GM06990 (cell line): ENCODE measurements at regions not wholly inside any gene's neighbourhood (a gene's known extent, or its start where the extent isn't known, plus 50 kb on each side); places are given as distances from the start of the nearest gene placed in this dataset.
"Not testable (repeated sequence)": the region's sequence is repeated elsewhere in the genome, so short reads cannot be mapped to it uniquely, and the experiment has no call there.

Experiments
- DNase-seq: peaks from one replicate; pipeline ENCODE4 v3.0.0-alpha.2; 2011; ENCODE audit not compliant: insufficient read length; ENCODE audit errors: extremely low read depth
- H3K27me3 ChIP-seq: replicated peaks from 2 replicates; pipeline ENCODE4 v1.6.0; 2011; ENCODE audit warnings: low read length; ENCODE audit not compliant: control insufficient read depth, insufficient read depth
- H3K36me3 ChIP-seq: 2 replicates; pipeline ENCODE4 v1.5.1; 2011; ENCODE audit warnings: low read length; ENCODE audit not compliant: control insufficient read depth, insufficient read depth
- H3K4me3 ChIP-seq: replicated peaks from 2 replicates; pipeline ENCODE4 v1.5.1; 2011; ENCODE audit warnings: low read depth, mild to moderate bottlenecking, control low read depth, low read length
- CTCF ChIP-seq: IDR thresholded peaks from 2 replicates; pipeline ENCODE4 v1.5.1; 2011; ENCODE audit warnings: low read length, control low read depth, mild to moderate bottlenecking, inconsistent platforms; ENCODE audit not compliant: insufficient read depth, poor library complexity, severe bottlenecking

- H3K36me3 ChIP-seq = no peaks in the 10 kb centered on the region
- no peaks in the 10 kb centered on the region for H3K27me3 ChIP-seq
Measured at GRCh38 chr9:29609282-29609681, 2036.0 kb upstream of the C9orf72 start.

GRCh38 chr9:29613773-29614172, 2040.5 kb upstream of the C9orf72 start:
- DNase-seq = no peak
- no peak overlapping the region for H3K4me3 ChIP-seq

More at GRCh38 chr9:29609282-29609681, 2036.0 kb upstream of the C9orf72 start:
- DNase-seq = no peak
- no peak overlapping the region for H3K4me3 ChIP-seq
- TF ChIP-seq CTCF = no peak

GRCh38 chr9:29616844-29617243, 2043.6 kb upstream of the C9orf72 start:
- H3K4me3 ChIP-seq = no peak overlapping the region
- TF ChIP-seq CTCF = no peak
- H3K36me3 ChIP-seq = no peaks in the 10 kb centered on the region
- DNase-seq = no peak
- H3K27me3 ChIP-seq = no peaks in the 10 kb centered on the region

More at GRCh38 chr9:29613773-29614172, 2040.5 kb upstream of the C9orf72 start:
- Histone ChIP-seq H3K36me3 (no peaks in the 10 kb centered on the region), H3K27me3 (no peaks in the 10 kb centered on the region)
- TF ChIP-seq CTCF = no peak

GRCh38 chr9:29625292-29625731, 2052.0 kb upstream of the C9orf72 start:
- TF ChIP-seq CTCF = no peak
- Histone ChIP-seq H3K36me3 (no peaks in the 10 kb centered on the region), H3K4me3 (no peak overlapping the region), H3K27me3 (no peaks in the 10 kb centered on the region)
- DNase-seq = no peak

- Histone ChIP-seq H3K27me3 (no peaks in the 10 kb centered on the region), H3K4me3 (no peak overlapping the region), H3K36me3 (no peaks in the 10 kb centered on the region)
- no peak for DNase-seq
- TF ChIP-seq CTCF = no peak
Measured at GRCh38 chr9:29625931-29626330, 2052.7 kb upstream of the C9orf72 start.

- not testable (repeated sequence) for DNase-seq, H3K36me3 ChIP-seq, H3K27me3 ChIP-seq, H3K4me3 ChIP-seq
Measured at GRCh38 chr9:29628856-29629255, 2055.6 kb upstream of the C9orf72 start.
